ELF-1 (cell line): ENCODE measurements at regions not wholly inside any gene's neighbourhood (a gene's known extent, or its start where the extent isn't known, plus 50 kb on each side); places are given as distances from the start of the nearest gene placed in this dataset.

Source experiments
- DNase-seq: peaks from one replicate; pipeline ENCODE4 v3.0.0-alpha.2; 2016; ENCODE audit warnings: low read depth, low spot score

GRCh38 chr10:44056967-44057805, 327.7 kb downstream of the CXCL12 start:
- DNase-seq: peak; percentile 47

- no peak for DNase-seq
Measured at GRCh38 chr10:44056206-44056605, 328.7 kb downstream of the CXCL12 start.

- no peak for DNase-seq
Measured at GRCh38 chr10:44054046-44054445, 330.9 kb downstream of the CXCL12 start.

GRCh38 chr10:44053391-44053790, 331.5 kb downstream of the CXCL12 start:
- no peak for DNase-seq

- no peak for DNase-seq
Measured at GRCh38 chr10:44051584-44052385, 333.1 kb downstream of the CXCL12 start.

- no peak for DNase-seq
Measured at GRCh38 chr10:44051091-44051490, 333.8 kb downstream of the CXCL12 start.

GRCh38 chr10:44049301-44050015, 335.4 kb downstream of the CXCL12 start:
- DNase-seq: no peak

- peak; percentile 36 for DNase-seq
Measured at GRCh38 chr10:44047361-44047760, 337.5 kb downstream of the CXCL12 start.

- peak; percentile 67 for DNase-seq
Measured at GRCh38 chr10:44046605-44047004, 338.3 kb downstream of the CXCL12 start.

- peak; percentile 36 for DNase-seq
Measured at GRCh38 chr10:44045020-44045419, 339.9 kb downstream of the CXCL12 start.

- DNase-seq: no peak
Measured at GRCh38 chr10:44044549-44044948, 340.3 kb downstream of the CXCL12 start.

GRCh38 chr10:44043646-44044375, 341.1 kb downstream of the CXCL12 start:
- no peak for DNase-seq

GRCh38 chr10:44042926-44043602, 341.8 kb downstream of the CXCL12 start:
- DNase-seq: no peak

GRCh38 chr10:44042075-44042770, 342.7 kb downstream of the CXCL12 start:
- DNase-seq: peak; percentile 81

GRCh38 chr10:44039599-44039998, 345.3 kb downstream of the CXCL12 start:
- DNase-seq: no peak

GRCh38 chr10:44036425-44036824, 348.5 kb downstream of the CXCL12 start:
- no peak for DNase-seq

- no peak for DNase-seq
Measured at GRCh38 chr10:44035474-44036197, 349.3 kb downstream of the CXCL12 start.

GRCh38 chr10:44034946-44035345, 350.0 kb downstream of the CXCL12 start:
- DNase-seq: no peak

GRCh38 chr10:44033008-44033407, 351.9 kb downstream of the CXCL12 start:
- DNase-seq: no peak

GRCh38 chr10:44032216-44032615, 352.7 kb downstream of the CXCL12 start:
- DNase-seq: no peak
